Mesodermal cell (in vitro differentiated cells): ENCODE measurements at regions not wholly inside any gene's neighbourhood (a gene's known extent, or its start where the extent isn't known, plus 50 kb on each side); places are given as distances from the start of the nearest gene placed in this dataset.
"Not testable (repeated sequence)": the region's sequence is repeated elsewhere in the genome, so short reads cannot be mapped to it uniquely, and the experiment has no call there.

Experiments
- H3K27ac ChIP-seq: 2 replicates; pipeline ENCODE4 v1.7.0; 2013; ENCODE audit warnings: mild to moderate bottlenecking, low read depth, low read length, moderate library complexity; ENCODE audit not compliant: severe bottlenecking
- H3K36me3 ChIP-seq: 2 replicates; pipeline ENCODE4 v1.7.1; 2013; ENCODE audit warnings: mild to moderate bottlenecking, low read length, moderate library complexity; ENCODE audit not compliant: control insufficient read depth, insufficient read depth
- H3K4me1 ChIP-seq: one replicate; pipeline ENCODE4 v1.7.1; 2013; ENCODE audit warnings: mild to moderate bottlenecking, low read length; ENCODE audit not compliant: insufficient read depth, control insufficient read depth, poor library complexity, severe bottlenecking
- H3K4me3 ChIP-seq: 2 replicates; pipeline ENCODE4 v1.7.0; 2013; ENCODE audit warnings: low read length, control low read depth, mild to moderate bottlenecking; ENCODE audit not compliant: insufficient read depth, poor library complexity, severe bottlenecking; ENCODE audit errors: extremely low read depth
- H3K9me3 ChIP-seq: 2 replicates; pipeline ENCODE4 v1.7.1; 2013; ENCODE audit warnings: mild to moderate bottlenecking, low read length, moderate library complexity; ENCODE audit not compliant: control insufficient read depth
- WGBS, 2 experiments: methylation state at CpG; one replicate each; pipeline ENCODE4 v1.1.5; 2013; ENCODE audit warnings: missing lambda C conversion rate in 2 of 2; ENCODE audit not compliant: insufficient coverage in 2 of 2; 5-methylcytosine and 5-hydroxymethylcytosine counted together

- H3K4me1 ChIP-seq, H3K36me3 ChIP-seq, H3K4me3 ChIP-seq, H3K27ac ChIP-seq, H3K9me3 ChIP-seq: not testable (repeated sequence)
- 60 to 95% methylated on average over 1 to 9 of the region's 11 CpGs for WGBS, 2 experiments
Measured at GRCh38 chr9:32148553-32148952, 235.9 kb upstream of the ACO1 start.

- Histone ChIP-seq H3K9me3 (no peaks in the 10 kb centered on the region), H3K4me1 (no peaks in the 10 kb centered on the region), H3K4me3 (no peak overlapping the region), H3K36me3 (no peaks in the 10 kb centered on the region), H3K27ac (no peak overlapping the region)
- WGBS, 2 experiments = no CpG with 5 or more reads among the region's 1 CpG
Measured at GRCh38 chr9:32161209-32161608, 223.2 kb upstream of the ACO1 start.

- Histone ChIP-seq H3K4me1 (no peaks in the 10 kb centered on the region), H3K36me3 (no peaks in the 10 kb centered on the region), H3K4me3 (no peak overlapping the region), H3K27ac (no peak overlapping the region), H3K9me3 (no peaks in the 10 kb centered on the region)
- WGBS, 2 experiments = 85 to 100% methylated on average over 1 to 2 of the region's 2 CpGs
Measured at GRCh38 chr9:32161720-32162119, 222.7 kb upstream of the ACO1 start.

GRCh38 chr9:32166316-32166715 lies 218.1 kb upstream of the ACO1 start:
- not testable (repeated sequence) for H3K4me3 ChIP-seq, H3K27ac ChIP-seq, H3K4me1 ChIP-seq, H3K36me3 ChIP-seq, H3K9me3 ChIP-seq
- WGBS, 2 experiments = 88 to 92% methylated on average over 7 to 8 of the region's 8 CpGs

GRCh38 chr9:32171339-32171738 lies 213.1 kb upstream of the ACO1 start:
- H3K27ac ChIP-seq = peak overlapping the region; percentile 39
- 77 to 94% methylated on average over 3 of the region's 3 CpGs for WGBS, 2 experiments
- H3K4me3 ChIP-seq = no peak overlapping the region

GRCh38 chr9:32172256-32172655 lies 212.2 kb upstream of the ACO1 start:
- Histone ChIP-seq H3K4me1 (no peaks in the 10 kb centered on the region), H3K27ac (no peak overlapping the region), H3K36me3 (no peaks in the 10 kb centered on the region), H3K4me3 (no peak overlapping the region), H3K9me3 (no peaks in the 10 kb centered on the region)

More at GRCh38 chr9:32171339-32171738, 213.1 kb upstream of the ACO1 start:
- Histone ChIP-seq H3K36me3 (no peaks in the 10 kb centered on the region), H3K9me3 (no peaks in the 10 kb centered on the region), H3K4me1 (no peaks in the 10 kb centered on the region)

- no CpG with 5 or more reads among the region's 3 CpGs for WGBS, 2 experiments
- Histone ChIP-seq H3K4me3 (no peak overlapping the region), H3K9me3 (no peaks in the 10 kb centered on the region), H3K27ac (no peak overlapping the region), H3K4me1 (no peaks in the 10 kb centered on the region), H3K36me3 (no peaks in the 10 kb centered on the region)
Measured at GRCh38 chr9:32177396-32177795, 207.0 kb upstream of the ACO1 start.

GRCh38 chr9:32180597-32180996 lies 203.8 kb upstream of the ACO1 start:
- WGBS, 2 experiments = no CpG with 5 or more reads among the region's 1 CpG

GRCh38 chr9:32200241-32200640 lies 184.2 kb upstream of the ACO1 start:
- Histone ChIP-seq H3K4me3 (no peak overlapping the region), H3K36me3 (no peaks in the 10 kb centered on the region), H3K9me3 (no peaks in the 10 kb centered on the region), H3K4me1 (no peaks in the 10 kb centered on the region), H3K27ac (no peak overlapping the region)

More at GRCh38 chr9:32180597-32180996, 203.8 kb upstream of the ACO1 start:
- Histone ChIP-seq H3K27ac (no peak overlapping the region), H3K9me3 (no peaks in the 10 kb centered on the region), H3K4me3 (no peak overlapping the region), H3K4me1 (no peaks in the 10 kb centered on the region), H3K36me3 (no peaks in the 10 kb centered on the region)

- Histone ChIP-seq H3K36me3 (no peaks in the 10 kb centered on the region), H3K9me3 (no peaks in the 10 kb centered on the region), H3K27ac (no peak overlapping the region), H3K4me3 (no peak overlapping the region), H3K4me1 (no peaks in the 10 kb centered on the region)
Measured at GRCh38 chr9:32200896-32201295, 183.5 kb upstream of the ACO1 start.

- not testable (repeated sequence) for H3K27ac ChIP-seq, H3K4me3 ChIP-seq, H3K4me1 ChIP-seq, H3K36me3 ChIP-seq, H3K9me3 ChIP-seq
- 67 to 82% methylated on average over 2 of the region's 3 CpGs for WGBS, 2 experiments
Measured at GRCh38 chr9:32209164-32209563, 175.3 kb upstream of the ACO1 start.
